Subcutaneous abdominal adipose tissue (tissue), 5 donors: ENCODE measurements at regions not wholly inside any gene's neighbourhood (a gene's known extent, or its start where the extent isn't known, plus 50 kb on each side); places are given as distances from the start of the nearest gene placed in this dataset.
"Not testable (repeated sequence)": the region's sequence is repeated elsewhere in the genome, so short reads cannot be mapped to it uniquely, and the experiment has no call there.

ENCODE experiments used
- H3K27ac ChIP-seq: one replicate; pipeline ENCODE4 v1.7.0; 2013; ENCODE audit warnings: low read depth, mild to moderate bottlenecking, inconsistent platforms, low read length, moderate library complexity
- H3K27me3 ChIP-seq, 5 donors: one replicate each; pipeline ENCODE4 v1.7.0; 2013; ENCODE audit warnings: low read length in 5 of 5, inconsistent platforms in 1 of 5; ENCODE audit not compliant: control insufficient read depth in 5 of 5, insufficient read depth in 4 of 5
- H3K36me3 ChIP-seq, 5 donors: one replicate each; pipeline ENCODE4 v1.7.0; 2013; ENCODE audit warnings: low read length in 5 of 5; ENCODE audit not compliant: control insufficient read depth in 5 of 5, insufficient read depth in 5 of 5
- H3K4me1 ChIP-seq, 5 donors: one replicate each; pipeline ENCODE4 v1.7.0; 2013; ENCODE audit warnings: low read length in 5 of 5, mild to moderate bottlenecking in 3 of 5, moderate library complexity in 1 of 5; ENCODE audit not compliant: control insufficient read depth in 5 of 5, insufficient read depth in 5 of 5
- H3K4me3 ChIP-seq, 5 donors: one replicate each; pipeline ENCODE4 v1.7.0; 2013; ENCODE audit warnings: low read length in 5 of 5, low read depth in 1 of 5
- H3K9ac ChIP-seq, 5 donors: one replicate each; pipeline ENCODE4 v1.7.0; 2013; ENCODE audit warnings: low read length in 5 of 5, mild to moderate bottlenecking in 4 of 5, moderate library complexity in 3 of 5
- H3K9me3 ChIP-seq, 5 donors: one replicate each; pipeline ENCODE4 v1.7.0; 2013; ENCODE audit warnings: low read length in 5 of 5; ENCODE audit not compliant: control insufficient read depth in 5 of 5
- donor health status: healthy.
- donor health status: healthy.
- donor health status: healthy.
- donor health status: healthy.
- donor health status: healthy.

GRCh38 chr5:62190931-62191330, 115.1 kb upstream of the KIF2A start:
- Histone ChIP-seq H3K36me3 (no peaks in the 10 kb centered on the region), H3K4me3 (no peak overlapping the region), H3K4me1 (no peaks in the 10 kb centered on the region), H3K9ac (no peak overlapping the region), H3K9me3 (peaks cover 0 to 8% (median 4%) of the 10 kb centered on the region in 5 donors), H3K27me3 (no peaks in the 10 kb centered on the region), H3K27ac (no peak overlapping the region)

- no peaks in the 10 kb centered on the region for H3K27me3 ChIP-seq
- H3K4me3 ChIP-seq = no peak overlapping the region
- H3K4me1 ChIP-seq = no peaks in the 10 kb centered on the region
- H3K36me3 ChIP-seq = no peaks in the 10 kb centered on the region
- no peak overlapping the region for H3K9ac ChIP-seq
- H3K27ac ChIP-seq = no peak overlapping the region
- H3K9me3 ChIP-seq = peaks cover 0 to 8% (median 4%) of the 10 kb centered on the region in 5 donors
Observed at GRCh38 chr5:62192958-62193357, 113.0 kb upstream of the KIF2A start.

DNA sequence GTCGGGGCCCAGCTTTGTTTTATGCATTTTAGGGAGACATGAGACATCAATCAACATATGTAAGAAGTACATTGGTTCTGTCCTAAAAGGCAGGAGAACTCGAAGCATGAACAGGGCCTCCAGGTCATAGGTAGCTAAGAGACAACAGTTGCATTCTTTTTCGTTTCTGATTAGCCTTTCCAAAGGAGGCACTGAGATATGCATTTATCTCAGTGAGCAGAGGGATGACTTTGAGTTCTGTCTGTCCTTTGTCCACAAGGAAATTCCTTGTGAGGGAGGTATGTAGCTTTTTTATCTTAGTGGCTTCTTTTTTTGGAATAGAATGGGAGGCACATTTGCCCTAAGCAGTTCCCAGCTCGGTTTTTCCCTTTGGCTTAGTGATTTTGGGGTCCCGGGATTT, 109.5 kb upstream of the KIF2A start:
- H3K4me1 ChIP-seq, H3K27ac ChIP-seq, H3K36me3 ChIP-seq, H3K9me3 ChIP-seq, H3K4me3 ChIP-seq, H3K9ac ChIP-seq, H3K27me3 ChIP-seq: not testable (repeated sequence)

GRCh38 chr5:62197697-62198096, 108.3 kb upstream of the KIF2A start:
- Histone ChIP-seq H3K36me3 (no peaks in the 10 kb centered on the region), H3K27ac (no peak overlapping the region)

DNA sequence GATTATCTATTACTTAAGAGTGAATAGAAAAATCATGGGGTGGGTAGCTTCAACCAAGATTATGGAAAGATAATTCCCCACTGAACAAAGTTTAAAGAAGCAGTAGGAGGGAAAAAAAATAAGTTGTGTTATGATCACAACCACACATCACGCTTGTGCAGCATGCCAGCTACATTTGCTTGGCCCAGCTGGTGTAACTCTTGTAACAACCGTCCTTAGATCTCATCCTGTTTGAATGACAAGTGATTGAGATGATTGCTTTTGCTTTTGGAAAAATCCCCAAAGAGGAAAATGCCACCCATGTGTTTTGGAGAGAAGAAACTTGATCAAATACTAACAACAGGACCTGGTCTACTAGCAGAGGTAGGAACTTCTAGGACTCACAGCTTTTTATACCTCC, 107.6 kb upstream of the KIF2A start:
- H3K36me3 ChIP-seq = no peaks in the 10 kb centered on the region
- no peak overlapping the region for H3K4me3 ChIP-seq
- H3K27ac ChIP-seq = no peak overlapping the region
- H3K9ac ChIP-seq = no peak overlapping the region
- H3K9me3 ChIP-seq = peaks cover 0 to 3% (median 0%) of the 10 kb centered on the region in 5 donors
- no peaks in the 10 kb centered on the region for H3K4me1 ChIP-seq
- H3K27me3 ChIP-seq = no peaks in the 10 kb centered on the region

More at GRCh38 chr5:62197697-62198096, 108.3 kb upstream of the KIF2A start:
- Histone ChIP-seq H3K9ac (no peak overlapping the region), H3K4me1 (no peaks in the 10 kb centered on the region), H3K9me3 (peaks cover 0 to 5% (median 4%) of the 10 kb centered on the region in 5 donors), H3K4me3 (no peak overlapping the region), H3K27me3 (no peaks in the 10 kb centered on the region)

DNA sequence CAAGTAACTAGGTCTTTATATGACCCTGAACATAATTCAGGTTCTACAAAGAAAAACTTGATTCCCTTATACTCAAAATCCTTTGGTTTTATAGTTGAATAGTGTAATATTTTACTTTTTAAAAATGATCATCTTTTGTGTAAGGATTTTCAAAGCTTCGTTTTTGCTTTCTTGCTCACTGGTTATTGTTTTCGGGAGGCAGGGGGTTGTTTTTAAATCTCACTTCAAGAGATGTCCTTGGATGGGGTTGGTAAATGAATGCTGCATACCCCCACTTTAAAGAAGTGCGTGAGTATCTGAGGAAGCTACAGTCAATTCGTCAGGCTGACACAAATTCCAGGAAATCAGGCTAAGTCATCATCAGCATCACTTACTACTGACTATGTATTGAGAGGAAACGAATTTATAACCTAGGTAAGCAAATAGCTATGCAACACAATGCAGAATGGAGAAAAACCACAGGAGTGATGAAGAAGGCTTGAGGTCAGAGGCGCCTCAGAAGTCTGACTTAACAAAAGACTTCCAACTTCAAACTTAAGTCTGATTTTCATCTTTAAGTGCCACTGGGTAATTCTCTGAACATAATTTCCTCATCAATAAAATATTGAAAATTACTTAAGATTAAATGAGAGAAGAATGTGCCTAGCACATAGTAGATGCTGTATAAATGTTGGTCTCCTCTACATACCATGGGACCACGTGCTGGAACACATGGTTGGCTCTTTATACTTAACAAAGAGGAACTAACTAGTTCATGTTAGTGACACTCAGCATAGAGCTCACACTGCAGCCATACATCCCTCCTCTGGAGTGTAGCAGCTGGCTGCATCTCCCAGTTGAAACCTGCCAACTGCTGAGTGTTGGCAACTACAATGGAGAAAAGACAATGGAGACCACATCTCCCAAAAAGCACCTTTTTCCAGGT, 106.0 kb upstream of the KIF2A start:
- Histone ChIP-seq H3K36me3 (no peaks in the 10 kb centered on the region), H3K27me3 (no peaks in the 10 kb centered on the region), H3K4me3 (no peak overlapping the region), H3K27ac (no peak overlapping the region), H3K9ac (no peak overlapping the region), H3K9me3 (no peaks in the 10 kb centered on the region), H3K4me1 (no peaks in the 10 kb centered on the region)

DNA sequence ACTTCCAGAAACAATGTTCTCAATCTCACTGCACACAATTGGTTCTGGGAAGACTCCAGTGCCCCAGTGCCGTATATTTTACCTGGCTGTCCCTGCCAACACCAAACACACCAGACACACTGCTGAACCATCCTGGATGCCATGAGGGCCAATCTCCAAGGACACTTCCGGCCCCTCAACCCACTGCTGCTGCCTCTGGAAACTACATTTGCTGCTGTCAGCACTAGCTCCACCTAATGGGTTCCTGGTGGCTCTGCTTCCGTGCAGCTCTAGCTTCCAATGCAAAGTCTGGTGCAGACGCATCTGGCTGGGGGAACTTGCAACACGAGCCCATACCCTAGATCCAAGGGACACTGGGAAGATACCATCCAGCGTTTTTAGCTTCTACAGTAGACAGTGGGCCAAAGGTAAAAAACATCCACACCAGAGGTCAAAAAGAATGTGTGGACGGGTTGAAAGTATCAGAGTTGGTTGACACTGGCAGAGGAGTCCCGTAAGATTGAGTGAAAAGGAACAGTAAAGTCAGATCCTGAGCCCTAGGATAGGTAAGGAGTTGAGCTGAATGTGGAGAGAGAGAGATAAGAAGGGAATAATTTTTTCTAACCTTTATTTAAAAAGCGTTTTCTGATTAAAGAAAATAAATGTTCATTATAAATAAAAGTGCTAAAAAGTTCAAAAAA, 99.7 kb upstream of the KIF2A start:
- Histone ChIP-seq H3K9me3 (no peaks in the 10 kb centered on the region), H3K27me3 (peaks cover 0 to 1% (median 0%) of the 10 kb centered on the region in 5 donors), H3K4me3 (no peak overlapping the region), H3K9ac (no peak overlapping the region), H3K27ac (no peak overlapping the region), H3K36me3 (no peaks in the 10 kb centered on the region), H3K4me1 (no peaks in the 10 kb centered on the region)

- Histone ChIP-seq H3K4me1 (no peaks in the 10 kb centered on the region), H3K9me3 (no peaks in the 10 kb centered on the region), H3K27ac (no peak overlapping the region), H3K9ac (no peak overlapping the region), H3K36me3 (no peaks in the 10 kb centered on the region), H3K27me3 (peaks cover 0 to 3% (median 0%) of the 10 kb centered on the region in 5 donors), H3K4me3 (no peak overlapping the region)
Observed at GRCh38 chr5:62208218-62208852, 97.7 kb upstream of the KIF2A start.

- Histone ChIP-seq H3K36me3 (no peaks in the 10 kb centered on the region), H3K27me3 (peaks cover 0 to 3% (median 0%) of the 10 kb centered on the region in 5 donors)
Observed at GRCh38 chr5:62211405-62211804, 94.6 kb upstream of the KIF2A start.

GRCh38 chr5:62212648-62213047, 93.4 kb upstream of the KIF2A start:
- Histone ChIP-seq H3K27me3 (peaks cover 0 to 3% (median 0%) of the 10 kb centered on the region in 5 donors), H3K27ac (no peak overlapping the region), H3K4me1 (no peaks in the 10 kb centered on the region), H3K4me3 (no peak overlapping the region), H3K36me3 (no peaks in the 10 kb centered on the region), H3K9ac (no peak overlapping the region), H3K9me3 (no peaks in the 10 kb centered on the region)

More at GRCh38 chr5:62211405-62211804, 94.6 kb upstream of the KIF2A start:
- Histone ChIP-seq H3K4me3 (no peak overlapping the region), H3K9ac (no peak overlapping the region), H3K9me3 (no peaks in the 10 kb centered on the region), H3K4me1 (no peaks in the 10 kb centered on the region), H3K27ac (no peak overlapping the region)
